HEK293 (cell line): ENCODE measurements at regions not wholly inside any gene's neighbourhood (a gene's known extent, or its start where the extent isn't known, plus 50 kb on each side); places are given as distances from the start of the nearest gene placed in this dataset.

Experiments
- KLF7 ChIP-seq: fragments of 450-650 bp; formaldehyde crosslinking; IDR thresholded peaks from 2 replicates; pipeline ENCODE4 v1.5.1; 2016; ENCODE audit warnings: missing biosample characterization, missing genetic modification characterization, borderline replicate concordance
- YY1 ChIP-seq: fragments of 450-650 bp; formaldehyde crosslinking; IDR thresholded peaks from 2 replicates; pipeline ENCODE4 v1.5.1; 2018; ENCODE audit warnings: missing biosample characterization, missing genetic modification characterization
- ZNF146 ChIP-seq: fragments of 450-650 bp; formaldehyde crosslinking; IDR thresholded peaks from 2 replicates; pipeline ENCODE4 v1.5.1; 2016; ENCODE audit warnings: missing biosample characterization, missing genetic modification characterization
- ZNF175 ChIP-seq: fragments of 450-650 bp; formaldehyde crosslinking; IDR thresholded peaks from 2 replicates; pipeline ENCODE4 v1.5.1; 2016; ENCODE audit warnings: missing biosample characterization, missing genetic modification characterization
- ZNF248 ChIP-seq: fragments of 450-650 bp; formaldehyde crosslinking; IDR thresholded peaks from 2 replicates; pipeline ENCODE4 v1.5.1; 2017; ENCODE audit warnings: missing biosample characterization, missing genetic modification characterization
- ZNF37A ChIP-seq: fragments of 450-650 bp; IDR thresholded peaks from 2 replicates; pipeline ENCODE4 v1.5.1; 2018; ENCODE audit warnings: missing biosample characterization, missing genetic modification characterization
- ZNF518A ChIP-seq: fragments of 450-650 bp; formaldehyde crosslinking; conservative IDR thresholded peaks from 2 replicates; pipeline ENCODE4 v1.5.1; 2016; ENCODE audit warnings: low read depth, missing biosample characterization, missing genetic modification characterization
- TF ChIP-seq, protein P1 (sequence below): fragments of 450-650 bp; formaldehyde crosslinking; IDR thresholded peaks from 2 replicates; pipeline ENCODE4 v1.5.1; 2016; ENCODE audit warnings: missing biosample characterization, missing genetic modification characterization
- TF ChIP-seq, protein P2 (sequence below): fragments of 450-650 bp; formaldehyde crosslinking; IDR thresholded peaks from 2 replicates; pipeline ENCODE4 v1.5.1; 2017; ENCODE audit warnings: missing biosample characterization, missing genetic modification characterization

GRCh38 chr11:80862011-80862410 is 1421.2 kb upstream of the TENM4 start:
- TF ChIP-seq, protein P1, sequence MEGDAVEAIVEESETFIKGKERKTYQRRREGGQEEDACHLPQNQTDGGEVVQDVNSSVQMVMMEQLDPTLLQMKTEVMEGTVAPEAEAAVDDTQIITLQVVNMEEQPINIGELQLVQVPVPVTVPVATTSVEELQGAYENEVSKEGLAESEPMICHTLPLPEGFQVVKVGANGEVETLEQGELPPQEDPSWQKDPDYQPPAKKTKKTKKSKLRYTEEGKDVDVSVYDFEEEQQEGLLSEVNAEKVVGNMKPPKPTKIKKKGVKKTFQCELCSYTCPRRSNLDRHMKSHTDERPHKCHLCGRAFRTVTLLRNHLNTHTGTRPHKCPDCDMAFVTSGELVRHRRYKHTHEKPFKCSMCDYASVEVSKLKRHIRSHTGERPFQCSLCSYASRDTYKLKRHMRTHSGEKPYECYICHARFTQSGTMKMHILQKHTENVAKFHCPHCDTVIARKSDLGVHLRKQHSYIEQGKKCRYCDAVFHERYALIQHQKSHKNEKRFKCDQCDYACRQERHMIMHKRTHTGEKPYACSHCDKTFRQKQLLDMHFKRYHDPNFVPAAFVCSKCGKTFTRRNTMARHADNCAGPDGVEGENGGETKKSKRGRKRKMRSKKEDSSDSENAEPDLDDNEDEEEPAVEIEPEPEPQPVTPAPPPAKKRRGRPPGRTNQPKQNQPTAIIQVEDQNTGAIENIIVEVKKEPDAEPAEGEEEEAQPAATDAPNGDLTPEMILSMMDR (tag by site-specific recombination) = no peak
- TF ChIP-seq, protein P2, sequence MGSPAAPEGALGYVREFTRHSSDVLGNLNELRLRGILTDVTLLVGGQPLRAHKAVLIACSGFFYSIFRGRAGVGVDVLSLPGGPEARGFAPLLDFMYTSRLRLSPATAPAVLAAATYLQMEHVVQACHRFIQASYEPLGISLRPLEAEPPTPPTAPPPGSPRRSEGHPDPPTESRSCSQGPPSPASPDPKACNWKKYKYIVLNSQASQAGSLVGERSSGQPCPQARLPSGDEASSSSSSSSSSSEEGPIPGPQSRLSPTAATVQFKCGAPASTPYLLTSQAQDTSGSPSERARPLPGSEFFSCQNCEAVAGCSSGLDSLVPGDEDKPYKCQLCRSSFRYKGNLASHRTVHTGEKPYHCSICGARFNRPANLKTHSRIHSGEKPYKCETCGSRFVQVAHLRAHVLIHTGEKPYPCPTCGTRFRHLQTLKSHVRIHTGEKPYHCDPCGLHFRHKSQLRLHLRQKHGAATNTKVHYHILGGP (tag by site-specific recombination) = no peak
- no peak for TF ChIP-seq KLF7 (tag by site-specific recombination)
- no peak for TF ChIP-seq ZNF248
- TF ChIP-seq YY1 (tag by site-specific recombination) = no peak
- no peak for TF ChIP-seq ZNF175 (tag by site-specific recombination)
- TF ChIP-seq ZNF37A (tag by site-specific recombination) = no peak
- no peak for TF ChIP-seq ZNF146 (tag by site-specific recombination)
- no peak for TF ChIP-seq ZNF518A (tag by site-specific recombination)
